ENCODE measurements at regions not wholly inside any gene's neighbourhood (a gene's known extent, or its start where the extent isn't known, plus 50 kb on each side); places are given as distances from the start of the nearest gene placed in this dataset.
"Not testable (repeated sequence)": the region's sequence is repeated elsewhere in the genome, so short reads cannot be mapped to it uniquely, and the experiment has no call there.

- Histone ChIP-seq H3K4me1 (ENCODE audit: control insufficient read depth in 4 of 4, insufficient read depth in 4 of 4, low read length in 3 of 4) (no peaks in the 10 kb centered on the region), H3K9ac (ENCODE audit: low read depth in 1 of 2, low read length in 2 of 2) (no peak overlapping the region), H3K9me3 (ENCODE audit: control insufficient read depth in 4 of 4, low read length in 3 of 4) (no peaks in the 10 kb centered on the region), H3K4me3 (ENCODE audit: low read depth in 1 of 3, low read length in 3 of 3) (no peak overlapping the region), H3K36me3 (ENCODE audit: control insufficient read depth in 4 of 4, insufficient read depth in 3 of 4, low read depth in 1 of 4, low read length in 3 of 4) (no peaks in the 10 kb centered on the region), H3K27ac (ENCODE audit: low read depth in 1 of 2, low read length in 2 of 2) (no peak overlapping the region), H3K27me3 (ENCODE audit: control insufficient read depth in 4 of 4, insufficient read depth in 4 of 4, low read length in 3 of 4) (no peaks in the 10 kb centered on the region)
- 64% methylated on average over 9 of the region's 9 CpGs for WGBS
- TF ChIP-seq RAD21 (IDR thresholded peaks at IDR 0.05), result no peak
- TF ChIP-seq TAF1 (conservative IDR thresholded peaks at IDR 0.05), result no peak
- no peak for TF ChIP-seq SP1 (IDR thresholded peaks at IDR 0.05)
- TF ChIP-seq EGR1 (IDR thresholded peaks at IDR 0.05; ENCODE audit: low read depth in 2 of 2), result no peak
- no peak for TF ChIP-seq REST (IDR thresholded peaks at IDR 0.05)
- TF ChIP-seq RXRA (IDR thresholded peaks at IDR 0.05), result no peak
- no peak for TF ChIP-seq YY1 (IDR thresholded peaks at IDR 0.05)
- no peak for TF ChIP-seq FOXA1 (IDR thresholded peaks at IDR 0.05)
- no peak for TF ChIP-seq ATF3 (IDR thresholded peaks at IDR 0.05)
- no peak for TF ChIP-seq JUND (IDR thresholded peaks at IDR 0.05)
- TF ChIP-seq MAX (IDR thresholded peaks at IDR 0.05), result no peak
- no peak for TF ChIP-seq ZBTB33 (IDR thresholded peaks at IDR 0.05)
- no peak for TF ChIP-seq HNF4A (conservative IDR thresholded peaks at IDR 0.05)
- no peak for TF ChIP-seq CTCF (IDR thresholded peaks at IDR 0.05; ENCODE audit: low read depth, low read length, missing input control)
- no peak for TF ChIP-seq HNF4G (IDR thresholded peaks at IDR 0.05)
- no peak for DNase-seq (ENCODE audit: low spot score)
Observed at GRCh38 chr13:63249411-63250187, 1834.0 kb upstream of the PCDH20 start.

- not testable (repeated sequence) for H3K27me3 ChIP-seq (ENCODE audit: control insufficient read depth in 4 of 4, insufficient read depth in 4 of 4, low read length in 3 of 4); H3K9ac ChIP-seq (ENCODE audit: low read depth in 1 of 2, low read length in 2 of 2); H3K4me3 ChIP-seq (ENCODE audit: low read depth in 1 of 3, low read length in 3 of 3); H3K4me1 ChIP-seq (ENCODE audit: control insufficient read depth in 4 of 4, insufficient read depth in 4 of 4, low read length in 3 of 4); H3K36me3 ChIP-seq (ENCODE audit: control insufficient read depth in 4 of 4, insufficient read depth in 3 of 4, low read depth in 1 of 4, low read length in 3 of 4); H3K27ac ChIP-seq (ENCODE audit: low read depth in 1 of 2, low read length in 2 of 2); H3K9me3 ChIP-seq (ENCODE audit: control insufficient read depth in 4 of 4, low read length in 3 of 4); DNase-seq (ENCODE audit: low spot score)
- WGBS, result 88% methylated on average over 15 of the region's 15 CpGs
Observed at GRCh38 chr13:63236667-63237396, 1821.2 kb upstream of the PCDH20 start.

- H3K9me3 ChIP-seq (ENCODE audit: control insufficient read depth in 4 of 4, low read length in 3 of 4); H3K9ac ChIP-seq (ENCODE audit: low read depth in 1 of 2, low read length in 2 of 2); H3K36me3 ChIP-seq (ENCODE audit: control insufficient read depth in 4 of 4, insufficient read depth in 3 of 4, low read depth in 1 of 4, low read length in 3 of 4); H3K4me3 ChIP-seq (ENCODE audit: low read depth in 1 of 3, low read length in 3 of 3); DNase-seq (ENCODE audit: low spot score); H3K27me3 ChIP-seq (ENCODE audit: control insufficient read depth in 4 of 4, insufficient read depth in 4 of 4, low read length in 3 of 4); H3K4me1 ChIP-seq (ENCODE audit: control insufficient read depth in 4 of 4, insufficient read depth in 4 of 4, low read length in 3 of 4); H3K27ac ChIP-seq (ENCODE audit: low read depth in 1 of 2, low read length in 2 of 2): not testable (repeated sequence)
- 86% methylated on average over 3 of the region's 3 CpGs for WGBS
Observed at GRCh38 chr13:63218596-63218995, 1802.9 kb upstream of the PCDH20 start.

Measured in liver (tissue), 8 donors.